Neural cell (in vitro differentiated cells): ENCODE measurements at regions not wholly inside any gene's neighbourhood (a gene's known extent, or its start where the extent isn't known, plus 50 kb on each side); places are given as distances from the start of the nearest gene placed in this dataset.

ENCODE experiments used
- H2AFZ ChIP-seq: fragments of 200-600, 300-800 bp; sonication (generic), shearing (Covaris generic); 2 replicates; pipeline ENCODE4 v1.6.0; 2014; ENCODE audit warnings: low read depth, mild to moderate bottlenecking, antibody characterized with exemption, low read length, moderate library complexity
- H3F3A ChIP-seq: fragments of 200-600 bp; shearing (Covaris generic); 2 replicates; pipeline ENCODE4 v1.6.1; 2016; ENCODE audit warnings: mild to moderate bottlenecking, moderate library complexity, mixed read lengths, antibody characterized with exemption, low read length; ENCODE audit not compliant: insufficient read depth, poor library complexity, severe bottlenecking
- H3K27ac ChIP-seq: fragments of 200-600, 300-800 bp; sonication (generic), shearing (Covaris generic); 2 replicates; pipeline ENCODE4 v1.5.1; 2014; ENCODE audit warnings: mild to moderate bottlenecking, low read length, moderate library complexity
- H3K27me3 ChIP-seq: fragments of 300-800, 200-600 bp; sonication (generic), shearing (Covaris generic); 2 replicates; pipeline ENCODE4 v1.6.0; 2014; ENCODE audit warnings: mild to moderate bottlenecking, low read depth, low read length, moderate library complexity; ENCODE audit not compliant: insufficient read depth
- H3K36me3 ChIP-seq: fragments of 300-800, 200-600 bp; sonication (generic), shearing (Covaris generic); 2 replicates; pipeline ENCODE4 v1.5.1; 2014; ENCODE audit warnings: mild to moderate bottlenecking, antibody characterized with exemption, low read length, moderate library complexity; ENCODE audit not compliant: insufficient read depth
- H3K4me2 ChIP-seq: fragments of 300-800, 200-600 bp; sonication (generic), shearing (Covaris generic); 2 replicates; pipeline ENCODE4 v1.6.0; 2014; ENCODE audit warnings: mild to moderate bottlenecking, low read length
- H3K4me3 ChIP-seq: fragments of 300-800, 200-600 bp; sonication (generic), shearing (Covaris generic); 2 replicates; pipeline ENCODE4 v1.5.1; 2014; ENCODE audit warnings: mild to moderate bottlenecking, low read length, moderate library complexity
- H3K79me2 ChIP-seq: fragments of 200-600 bp; shearing (Covaris generic); replicated peaks from 2 replicates; pipeline ENCODE4 v1.6.0; 2014; ENCODE audit warnings: mild to moderate bottlenecking, low read length, moderate library complexity; ENCODE audit not compliant: insufficient read depth
- H3K9ac ChIP-seq: fragments of 300-800, 200-600 bp; sonication (generic), shearing (Covaris generic); 2 replicates; pipeline ENCODE4 v1.6.1; 2016; ENCODE audit warnings: mild to moderate bottlenecking, low read length, mixed read lengths
- H3K9me2 ChIP-seq: fragments of 200-600 bp; shearing (Covaris generic); 2 replicates; pipeline ENCODE4 v1.6.1; 2016; ENCODE audit warnings: mild to moderate bottlenecking, low read length, mixed read lengths; ENCODE audit not compliant: insufficient read depth
- H3K9me3 ChIP-seq: fragments of 200-600, 300-800 bp; sonication (generic), shearing (Covaris generic); 2 replicates; pipeline ENCODE4 v1.6.1; 2016; ENCODE audit warnings: mild to moderate bottlenecking, mixed run types, low read length, moderate library complexity, mixed read lengths
- H4K20me1 ChIP-seq: fragments of 200-600 bp; shearing (Covaris generic); 2 replicates; pipeline ENCODE4 v1.6.1; 2016; ENCODE audit warnings: mild to moderate bottlenecking, mixed run types; ENCODE audit not compliant: insufficient read depth
- CTCF ChIP-seq: fragments of 450-650 bp; IDR thresholded peaks from 2 replicates; pipeline ENCODE4 v1.5.1; 2014; ENCODE audit warnings: antibody characterized with exemption, mild to moderate bottlenecking, moderate library complexity; ENCODE audit not compliant: poor library complexity, severe bottlenecking
- EP300 ChIP-seq: fragments of 450-650 bp; conservative IDR thresholded peaks from 2 replicates; pipeline ENCODE4 v1.6.1; 2014; ENCODE audit warnings: antibody characterized with exemption, mild to moderate bottlenecking, moderate library complexity; ENCODE audit not compliant: poor library complexity, severe bottlenecking
- EZH2 ChIP-seq: fragments of 200-600, 300-800 bp; shearing (Covaris generic), sonication (generic); IDR thresholded peaks from 2 replicates; pipeline ENCODE4 v1.6.1; 2014; ENCODE audit warnings: antibody characterized with exemption, low read length, borderline replicate concordance, mild to moderate bottlenecking; ENCODE audit not compliant: insufficient read depth, poor library complexity, severe bottlenecking
- MXI1 ChIP-seq: fragments of 450-650 bp; conservative IDR thresholded peaks from 2 replicates; pipeline ENCODE4 v1.6.1; 2014; ENCODE audit warnings: antibody characterized with exemption, mild to moderate bottlenecking; ENCODE audit not compliant: poor library complexity, severe bottlenecking
- POLR2AphosphoS5 ChIP-seq: IDR thresholded peaks from 2 replicates; pipeline ENCODE4 v1.6.1; 2012
- RAD21 ChIP-seq: fragments of 450-650 bp; conservative IDR thresholded peaks from 2 replicates; pipeline ENCODE4 v1.6.1; 2014; ENCODE audit warnings: antibody characterized with exemption, mild to moderate bottlenecking, moderate library complexity
- REST ChIP-seq: IDR thresholded peaks from 2 replicates; pipeline ENCODE4 v1.6.1; 2012; ENCODE audit warnings: borderline replicate concordance
- SMC3 ChIP-seq: fragments of 450-650 bp; conservative IDR thresholded peaks from 2 replicates; pipeline ENCODE4 v1.6.1; 2014; ENCODE audit warnings: antibody characterized with exemption, mild to moderate bottlenecking, moderate library complexity; ENCODE audit not compliant: poor library complexity
- TAF1 ChIP-seq: IDR thresholded peaks from 2 replicates; pipeline ENCODE4 v1.6.1; 2012; ENCODE audit warnings: low read depth

GRCh38 chr7:53611043-53611442 lies 575.6 kb downstream of the POM121L12 start:
- Histone ChIP-seq H3K9ac (no peak overlapping the region), H3F3A (no peaks in the 10 kb centered on the region), H3K9me3 (no peaks in the 10 kb centered on the region), H3K79me2 (no peaks in the 10 kb centered on the region), H3K4me2 (no peak overlapping the region), H3K9me2 (no peaks in the 10 kb centered on the region), H2AFZ (no peak overlapping the region), H4K20me1 (no peaks in the 10 kb centered on the region), H3K36me3 (no peaks in the 10 kb centered on the region), H3K27me3 (no peaks in the 10 kb centered on the region), H3K4me3 (no peak overlapping the region), H3K27ac (no peak overlapping the region)
- TF ChIP-seq EP300 (no peak), SMC3 (no peak), RAD21 (no peak), EZH2 (no peak), CTCF (no peak), TAF1 (no peak), POLR2AphosphoS5 (no peak), MXI1 (no peak), REST (no peak)

- Histone ChIP-seq H3K27ac (no peak overlapping the region), H3K4me2 (no peak overlapping the region), H3F3A (no peaks in the 10 kb centered on the region), H3K9me3 (no peaks in the 10 kb centered on the region), H3K9me2 (no peaks in the 10 kb centered on the region), H3K27me3 (no peaks in the 10 kb centered on the region), H3K36me3 (no peaks in the 10 kb centered on the region), H3K79me2 (no peaks in the 10 kb centered on the region), H4K20me1 (no peaks in the 10 kb centered on the region), H3K9ac (no peak overlapping the region), H2AFZ (no peak overlapping the region), H3K4me3 (no peak overlapping the region)
- no peak for TF ChIP-seq POLR2AphosphoS5
- TF ChIP-seq EZH2 = no peak
- TF ChIP-seq EP300 = no peak
- no peak for TF ChIP-seq CTCF
- TF ChIP-seq TAF1 = no peak
- TF ChIP-seq SMC3 = no peak
- no peak for TF ChIP-seq MXI1
- no peak for TF ChIP-seq REST
- TF ChIP-seq RAD21 = no peak
Measured at GRCh38 chr7:53624356-53624755, 588.9 kb downstream of the POM121L12 start.
